HEK293T (cell line): ENCODE measurements at regions not wholly inside any gene's neighbourhood (a gene's known extent, or its start where the extent isn't known, plus 50 kb on each side); places are given as distances from the start of the nearest gene placed in this dataset.

ENCODE experiments used
- CTCF ChIA-PET: fragments of 350-600 bp; formaldehyde crosslinking; extraction: SDS; loops from one replicate; lab custom pipeline; 2021; ENCODE audit warnings: antibody characterized with exemption, inconsistent platforms; lab: Yijun Ruan, JAX
- POLR2A ChIA-PET: fragments of 350-600 bp; formaldehyde crosslinking; extraction: SDS; loops from one replicate; lab custom pipeline; 2020; ENCODE audit warnings: antibody characterized with exemption, inconsistent platforms; lab: Yijun Ruan, JAX
- DNase-seq: peaks from one replicate; pipeline ENCODE4 v3.0.0; 2012; ENCODE audit warnings: mixed read lengths; ENCODE audit errors: extremely low spot score
- ARNT ChIP-seq: fragments of 450-650 bp; IDR thresholded peaks from 2 replicates; pipeline ENCODE4 v1.6.1; 2017; ENCODE audit warnings: mild to moderate bottlenecking
- BHLHE40 ChIP-seq: fragments of 450-650 bp; IDR thresholded peaks from 2 replicates; pipeline ENCODE4 v1.6.1; 2016; ENCODE audit warnings: mild to moderate bottlenecking, moderate library complexity, borderline replicate concordance
- CTBP1 ChIP-seq: fragments of 450-650 bp; IDR thresholded peaks from 2 replicates; pipeline ENCODE4 v1.6.1; 2016; ENCODE audit warnings: borderline replicate concordance
- ELF4 ChIP-seq: fragments of 450-650 bp; IDR thresholded peaks from 2 replicates; pipeline ENCODE4 v1.6.1; 2017; ENCODE audit warnings: antibody characterized with exemption
- FOXA1 ChIP-seq: fragments of 450-650 bp; IDR thresholded peaks from 2 replicates; pipeline ENCODE4 v1.6.1; 2016; ENCODE audit warnings: mild to moderate bottlenecking
- FOXK2 ChIP-seq: fragments of 450-650 bp; IDR thresholded peaks from 2 replicates; pipeline ENCODE4 v1.6.1; 2016; ENCODE audit warnings: mild to moderate bottlenecking
- FOXM1 ChIP-seq: fragments of 450-650 bp; IDR thresholded peaks from 2 replicates; pipeline ENCODE4 v1.6.1; 2017; ENCODE audit warnings: mild to moderate bottlenecking, borderline replicate concordance
- HDGF ChIP-seq: fragments of 450-650 bp; IDR thresholded peaks from 2 replicates; pipeline ENCODE4 v1.6.1; 2017; ENCODE audit warnings: antibody characterized with exemption, borderline replicate concordance
- L3MBTL2 ChIP-seq: fragments of 450-650 bp; conservative IDR thresholded peaks from 2 replicates; pipeline ENCODE4 v1.6.1; 2016; ENCODE audit warnings: mild to moderate bottlenecking
- LEF1 ChIP-seq: fragments of 450-650 bp; IDR thresholded peaks from 2 replicates; pipeline ENCODE4 v1.6.1; 2017; ENCODE audit warnings: mild to moderate bottlenecking, borderline replicate concordance
- NFRKB ChIP-seq: fragments of 450-650 bp; IDR thresholded peaks from 2 replicates; pipeline ENCODE4 v1.6.1; 2016; ENCODE audit warnings: mild to moderate bottlenecking, moderate library complexity
- SP1 ChIP-seq: fragments of 450-650 bp; IDR thresholded peaks from 2 replicates; pipeline ENCODE4 v1.6.1; 2017
- SUZ12 ChIP-seq: fragments of 450-650 bp; IDR thresholded peaks from 2 replicates; pipeline ENCODE4 v1.6.1; 2016; ENCODE audit warnings: mild to moderate bottlenecking
- TARDBP ChIP-seq: fragments of 450-650 bp; IDR thresholded peaks from 2 replicates; pipeline ENCODE4 v1.6.1; 2016
- ZNF384 ChIP-seq: fragments of 450-650 bp; IDR thresholded peaks from 2 replicates; pipeline ENCODE4 v1.6.1; 2016
- TF ChIP-seq, protein P1 (sequence below): fragments of 450-650 bp; IDR thresholded peaks from 2 replicates; pipeline ENCODE4 v1.6.1; 2016

DNA sequence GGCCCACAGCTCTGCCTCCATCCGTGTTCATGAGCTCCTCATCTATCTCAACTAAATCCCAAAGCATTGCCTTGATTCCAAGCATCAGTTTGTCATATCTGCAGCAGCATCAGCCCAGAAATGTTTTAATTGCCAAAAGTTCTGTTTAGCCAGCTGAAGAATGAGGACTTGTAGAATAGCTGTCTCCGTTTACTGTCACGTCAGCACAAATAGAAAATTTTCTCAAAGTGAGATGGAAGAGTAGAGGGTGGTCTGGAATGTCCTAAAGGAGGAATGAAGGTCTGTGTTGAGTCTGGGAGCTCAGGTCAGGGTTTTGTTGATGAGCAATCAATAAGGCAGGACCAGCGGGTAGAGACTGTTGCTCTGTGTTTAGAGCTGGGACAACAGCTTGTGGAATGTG lies 134.9 kb upstream of the ISX start:
- ChIA-PET POLR2A (no interaction called here), CTCF (no interaction called here)
- TF ChIP-seq FOXM1, result no peak
- TF ChIP-seq BHLHE40, result no peak
- no peak for TF ChIP-seq LEF1
- no peak for TF ChIP-seq NFRKB
- no peak for TF ChIP-seq SUZ12
- TF ChIP-seq ZNF384, result no peak
- no peak for TF ChIP-seq FOXK2
- no peak for TF ChIP-seq CTBP1
- no peak for DNase-seq

DNA sequence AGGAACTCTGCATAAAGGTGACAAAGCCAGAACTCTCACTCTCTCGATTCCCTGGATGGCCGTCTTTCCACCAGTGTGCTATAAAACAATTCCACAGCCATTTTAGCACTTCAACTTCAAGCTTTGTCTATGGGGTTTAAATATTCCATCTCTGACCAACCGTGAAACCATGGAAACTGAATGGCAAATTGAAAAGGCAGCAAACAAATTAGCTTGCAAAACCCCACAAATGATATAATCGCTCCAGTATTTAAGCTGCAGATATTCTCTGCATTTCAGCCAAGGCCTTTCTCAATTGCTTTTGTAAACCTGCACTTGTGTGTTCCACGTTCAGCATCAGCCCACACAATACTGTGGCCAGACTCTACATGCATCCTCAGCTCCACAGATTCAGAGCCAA lies 131.7 kb upstream of the ISX start:
- CTCF ChIA-PET, result interaction anchor here (0.7 kb wide), 1 partner anchor 90 kb away, joined by 3 read pairs; no protein-coding TSS in a partner anchor
- TF ChIP-seq HDGF, result no peak
- TF ChIP-seq ZNF384, result no peak
- no peak for TF ChIP-seq L3MBTL2
- TF ChIP-seq FOXK2, result no peak
- no peak for TF ChIP-seq TARDBP
- no peak for TF ChIP-seq FOXA1
- TF ChIP-seq SUZ12, result no peak
- POLR2A ChIA-PET, result no interaction called here
- DNase-seq, result no peak

DNA sequence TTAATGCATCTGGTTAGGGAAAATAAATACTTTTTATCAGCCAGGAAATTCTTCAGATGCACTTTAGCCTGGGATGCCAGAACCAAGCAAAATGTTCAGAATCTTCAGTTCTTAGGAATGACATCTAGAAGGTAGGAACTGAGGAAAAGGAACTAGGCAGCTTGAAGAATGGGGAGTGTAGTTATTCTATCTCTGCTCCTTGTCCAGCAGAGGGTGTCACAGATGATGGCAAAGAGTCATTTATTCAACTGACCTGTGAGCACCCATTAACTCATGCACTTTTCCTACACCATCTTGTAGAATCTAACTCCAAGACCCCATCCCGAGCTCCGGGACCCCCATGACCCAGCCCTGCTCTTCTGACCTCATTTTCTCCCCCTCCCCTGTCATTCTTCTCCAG lies 122.1 kb upstream of the ISX start:
- POLR2A ChIA-PET, result no interaction called here
- CTCF ChIA-PET, result interaction anchor here (1.5 kb wide), 1 partner anchor 15 kb away, joined by 3 read pairs; no protein-coding TSS in a partner anchor
- TF ChIP-seq TARDBP, result no peak
- no peak for TF ChIP-seq FOXK2
- no peak for TF ChIP-seq ZNF384
- no peak for TF ChIP-seq L3MBTL2
- TF ChIP-seq FOXA1, result no peak
- TF ChIP-seq HDGF, result no peak
- TF ChIP-seq NFRKB, result no peak
- TF ChIP-seq ARNT, result no peak
- TF ChIP-seq SP1, result no peak
- TF ChIP-seq LEF1, result no peak
- no peak for TF ChIP-seq BHLHE40
- no peak for TF ChIP-seq CTBP1
- TF ChIP-seq ELF4, result no peak
- TF ChIP-seq FOXM1, result no peak
- TF ChIP-seq SUZ12, result no peak
- DNase-seq, result no peak

DNA sequence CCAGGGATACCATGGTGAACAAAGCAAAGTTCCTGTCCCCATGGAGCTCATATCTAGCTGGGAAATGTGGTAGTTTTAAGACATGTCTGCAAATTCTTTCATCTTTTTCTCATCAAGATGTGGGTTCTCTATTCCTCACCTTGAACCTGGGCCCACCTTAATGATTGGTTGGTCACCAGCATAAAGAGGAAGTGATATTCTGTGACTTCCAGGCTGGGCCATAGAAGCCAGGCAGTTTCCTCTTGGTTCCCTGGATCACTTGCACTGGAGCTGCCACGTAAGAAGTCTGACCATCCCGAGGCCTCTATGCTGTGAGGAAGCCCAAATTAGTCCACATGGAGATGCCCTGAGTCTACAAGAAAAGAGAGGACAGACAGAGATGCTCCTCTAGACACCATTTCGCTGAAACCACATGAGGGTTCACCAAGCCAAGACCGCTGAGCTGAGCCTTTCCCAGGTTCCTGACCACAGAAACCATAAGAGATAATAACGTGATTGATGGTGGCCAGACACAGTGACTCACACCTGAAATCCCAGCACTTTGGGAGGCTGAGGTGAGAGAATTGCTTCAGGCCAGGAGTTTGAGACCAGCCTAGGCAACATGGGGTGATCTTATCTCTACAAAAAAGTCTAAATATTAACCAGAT lies 119.5 kb upstream of the ISX start:
- POLR2A ChIA-PET, result no interaction called here
- CTCF ChIA-PET, result no interaction called here
- no peak for DNase-seq
- TF ChIP-seq NFRKB, result no peak
- TF ChIP-seq L3MBTL2, result no peak
- TF ChIP-seq SUZ12, result no peak
- TF ChIP-seq FOXM1, result no peak
- no peak for TF ChIP-seq ARNT
- no peak for TF ChIP-seq FOXK2
- no peak for TF ChIP-seq CTBP1
- no peak for TF ChIP-seq LEF1
- no peak for TF ChIP-seq ELF4
- TF ChIP-seq ZNF384, result no peak
- TF ChIP-seq FOXA1, result no peak
- TF ChIP-seq SP1, result no peak
- TF ChIP-seq BHLHE40, result no peak
- TF ChIP-seq, protein P1, sequence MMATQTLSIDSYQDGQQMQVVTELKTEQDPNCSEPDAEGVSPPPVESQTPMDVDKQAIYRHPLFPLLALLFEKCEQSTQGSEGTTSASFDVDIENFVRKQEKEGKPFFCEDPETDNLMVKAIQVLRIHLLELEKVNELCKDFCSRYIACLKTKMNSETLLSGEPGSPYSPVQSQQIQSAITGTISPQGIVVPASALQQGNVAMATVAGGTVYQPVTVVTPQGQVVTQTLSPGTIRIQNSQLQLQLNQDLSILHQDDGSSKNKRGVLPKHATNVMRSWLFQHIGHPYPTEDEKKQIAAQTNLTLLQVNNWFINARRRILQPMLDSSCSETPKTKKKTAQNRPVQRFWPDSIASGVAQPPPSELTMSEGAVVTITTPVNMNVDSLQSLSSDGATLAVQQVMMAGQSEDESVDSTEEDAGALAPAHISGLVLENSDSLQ, result no peak
- TF ChIP-seq HDGF, result no peak
- no peak for TF ChIP-seq TARDBP

DNA sequence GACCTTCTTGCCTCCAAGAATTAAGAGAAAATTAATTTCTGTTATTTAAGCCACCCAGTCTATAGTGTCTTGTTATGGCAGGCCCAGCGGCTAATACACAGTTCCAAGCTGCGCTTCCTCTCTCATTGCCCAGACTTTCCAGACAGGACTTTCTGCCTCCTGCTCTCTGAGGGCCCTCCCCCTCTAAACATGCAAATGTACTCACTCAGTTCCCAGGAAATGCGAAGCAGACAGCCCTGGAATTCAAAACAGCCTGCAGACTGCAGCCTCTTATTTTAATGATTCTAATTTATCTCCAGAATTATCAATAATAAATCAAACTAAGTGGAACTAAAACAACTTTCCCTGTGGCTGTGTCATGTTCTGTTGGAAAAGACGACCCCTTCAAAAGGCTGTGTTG lies 115.5 kb upstream of the ISX start:
- TF ChIP-seq FOXA1 (no peak), SP1 (no peak), ZNF384 (no peak), ELF4 (no peak)
- ChIA-PET POLR2A (no interaction called here), CTCF (no interaction called here)
- no peak for DNase-seq

DNA sequence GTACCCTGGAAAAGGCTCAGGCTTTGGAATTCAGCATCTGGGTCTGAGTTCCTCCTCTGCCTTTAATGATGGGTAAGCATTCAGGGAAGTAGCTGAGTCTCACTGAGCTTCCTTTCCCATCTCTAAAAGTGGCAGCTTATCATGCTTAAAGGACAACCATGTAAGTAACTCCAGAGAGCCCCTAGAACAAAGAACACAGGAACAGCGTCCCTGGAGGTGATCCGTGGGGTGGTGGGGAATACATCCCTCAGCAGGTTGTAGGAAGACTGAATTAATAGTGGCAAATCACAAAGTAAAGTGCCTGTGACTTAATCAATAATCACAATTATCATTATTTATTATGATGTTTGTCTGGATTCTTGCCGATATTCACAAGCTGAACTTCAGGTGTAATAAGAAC lies 114.7 kb upstream of the ISX start:
- TF ChIP-seq TARDBP (no peak), L3MBTL2 (no peak), ZNF384 (no peak), ELF4 (no peak), FOXK2 (no peak), FOXM1 (no peak), CTBP1 (no peak), ARNT (no peak), LEF1 (no peak), HDGF (no peak), BHLHE40 (no peak), FOXA1 (no peak)
- TF ChIP-seq, protein P1, result no peak
- ChIA-PET CTCF (no interaction called here), POLR2A (no interaction called here)
- no peak for DNase-seq

DNA sequence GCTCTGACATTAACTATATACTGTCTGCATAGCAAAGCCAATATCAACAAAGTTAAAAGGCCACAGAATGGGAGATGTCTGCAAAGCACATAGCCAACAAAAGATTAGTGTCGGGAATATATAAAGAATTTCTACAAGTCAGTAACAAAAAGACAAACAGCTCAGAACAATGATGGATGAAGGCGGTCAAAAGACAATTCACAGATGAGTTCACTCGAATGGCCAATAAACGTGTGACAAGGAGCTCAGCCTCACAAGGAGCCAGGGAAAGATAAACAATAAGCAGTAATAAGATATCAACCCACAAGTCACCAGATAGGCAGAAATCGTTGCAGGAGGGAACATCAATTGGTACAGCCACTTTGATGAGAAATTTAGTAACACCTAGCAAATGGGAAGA lies 106.0 kb upstream of the ISX start:
- no peak for DNase-seq
- ChIA-PET CTCF (no interaction called here), POLR2A (no interaction called here)
- no peak for TF ChIP-seq FOXK2
- TF ChIP-seq ZNF384, result no peak
- no peak for TF ChIP-seq BHLHE40
- TF ChIP-seq CTBP1, result no peak
- TF ChIP-seq SUZ12, result no peak
- no peak for TF ChIP-seq L3MBTL2
- TF ChIP-seq HDGF, result no peak
- TF ChIP-seq LEF1, result no peak
- TF ChIP-seq FOXM1, result no peak
- TF ChIP-seq, protein P1, result no peak
- TF ChIP-seq ELF4, result no peak
- TF ChIP-seq TARDBP, result no peak
- no peak for TF ChIP-seq SP1
- TF ChIP-seq FOXA1, result no peak
- no peak for TF ChIP-seq NFRKB
- no peak for TF ChIP-seq ARNT
